Activated T-helper 17 cell treated with anti-CD3 and anti-CD28 coated beads, Interleukin-2, amount 50 U/mL, for 72 hours (primary cell): ENCODE measurements at regions not wholly inside any gene's neighbourhood (a gene's known extent, or its start where the extent isn't known, plus 50 kb on each side); places are given as distances from the start of the nearest gene placed in this dataset.

ENCODE experiments used
- ATAC-seq: fragments of 150-1000 bp; cut with Tn5 transposase; replicated peaks from 2 replicates; pipeline ENCODE4 v1.10.0; 2021; ENCODE audit warnings: mild to moderate bottlenecking, moderate library complexity
- H3K27ac Mint-ChIP-seq: one replicate; pipeline ENCODE4 v1.8.0; 2022; ENCODE audit warnings: mixed read lengths
- H3K27me3 Mint-ChIP-seq: one replicate; pipeline ENCODE4 v1.8.0; 2022; ENCODE audit warnings: mixed read lengths
- H3K36me3 Mint-ChIP-seq: one replicate; pipeline ENCODE4 v1.8.0; 2022; ENCODE audit warnings: low read depth, mild to moderate bottlenecking, mixed read lengths
- H3K4me1 Mint-ChIP-seq: one replicate; pipeline ENCODE4 v1.8.0; 2022; ENCODE audit warnings: mixed read lengths
- H3K4me3 Mint-ChIP-seq: one replicate; pipeline ENCODE4 v1.8.0; 2022; ENCODE audit warnings: mild to moderate bottlenecking, mixed read lengths
- H3K9me3 Mint-ChIP-seq: one replicate; pipeline ENCODE4 v1.8.0; 2022; ENCODE audit warnings: mixed read lengths

GRCh38 chr3:30231277-30232141, 374.9 kb upstream of the TGFBR2 start:
- no peaks in the 10 kb centered on the region for H3K36me3 Mint-ChIP-seq
- ATAC-seq = no peak
- H3K4me3 Mint-ChIP-seq = no peak overlapping the region
- peaks cover 6% of the 10 kb centered on the region for H3K4me1 Mint-ChIP-seq
- no peak overlapping the region for H3K27ac Mint-ChIP-seq
- no peaks in the 10 kb centered on the region for H3K27me3 Mint-ChIP-seq
- H3K9me3 Mint-ChIP-seq = no peaks in the 10 kb centered on the region

GRCh38 chr3:30232142-30232541, 374.3 kb upstream of the TGFBR2 start:
- Mint-ChIP-seq H3K4me3 (no peak overlapping the region), H3K9me3 (no peaks in the 10 kb centered on the region), H3K27me3 (no peaks in the 10 kb centered on the region), H3K36me3 (no peaks in the 10 kb centered on the region), H3K27ac (no peak overlapping the region), H3K4me1 (peaks cover 6% of the 10 kb centered on the region)
- ATAC-seq = no peak

- H3K4me3 Mint-ChIP-seq = no peak overlapping the region
- no peaks in the 10 kb centered on the region for H3K27me3 Mint-ChIP-seq
- no peaks in the 10 kb centered on the region for H3K4me1 Mint-ChIP-seq
- no peaks in the 10 kb centered on the region for H3K36me3 Mint-ChIP-seq
- peaks cover 5% of the 10 kb centered on the region for H3K9me3 Mint-ChIP-seq
- ATAC-seq = no peak
- H3K27ac Mint-ChIP-seq = no peak overlapping the region
Measured at GRCh38 chr3:30233913-30234646, 372.3 kb upstream of the TGFBR2 start.

- Mint-ChIP-seq H3K27ac (no peak overlapping the region), H3K4me1 (no peaks in the 10 kb centered on the region), H3K4me3 (no peak overlapping the region), H3K9me3 (peaks cover 5% of the 10 kb centered on the region), H3K27me3 (peaks cover 2% of the 10 kb centered on the region), H3K36me3 (no peaks in the 10 kb centered on the region)
- no peak for ATAC-seq
Measured at GRCh38 chr3:30236011-30236410, 370.4 kb upstream of the TGFBR2 start.

GRCh38 chr3:30241721-30242120, 364.7 kb upstream of the TGFBR2 start:
- no peak for ATAC-seq
- H3K36me3 Mint-ChIP-seq = no peaks in the 10 kb centered on the region

GRCh38 chr3:30245858-30246622, 360.4 kb upstream of the TGFBR2 start:
- Mint-ChIP-seq H3K36me3 (no peaks in the 10 kb centered on the region), H3K27ac (no peak overlapping the region), H3K27me3 (peaks cover 4% of the 10 kb centered on the region), H3K9me3 (no peaks in the 10 kb centered on the region), H3K4me1 (no peaks in the 10 kb centered on the region), H3K4me3 (no peak overlapping the region)
- ATAC-seq = no peak

More at GRCh38 chr3:30241721-30242120, 364.7 kb upstream of the TGFBR2 start:
- Mint-ChIP-seq H3K27me3 (peaks cover 6% of the 10 kb centered on the region), H3K9me3 (peaks cover 5% of the 10 kb centered on the region), H3K4me1 (no peaks in the 10 kb centered on the region), H3K27ac (no peak overlapping the region), H3K4me3 (no peak overlapping the region)

GRCh38 chr3:30248423-30248822, 358.0 kb upstream of the TGFBR2 start:
- H3K9me3 Mint-ChIP-seq = no peaks in the 10 kb centered on the region
- H3K4me1 Mint-ChIP-seq = no peaks in the 10 kb centered on the region
- no peak overlapping the region for H3K27ac Mint-ChIP-seq
- no peak overlapping the region for H3K4me3 Mint-ChIP-seq
- no peaks in the 10 kb centered on the region for H3K27me3 Mint-ChIP-seq
- H3K36me3 Mint-ChIP-seq = no peaks in the 10 kb centered on the region
- peak; percentile 75 for ATAC-seq

- Mint-ChIP-seq H3K4me1 (no peaks in the 10 kb centered on the region), H3K27me3 (no peaks in the 10 kb centered on the region), H3K9me3 (no peaks in the 10 kb centered on the region), H3K27ac (no peak overlapping the region), H3K36me3 (no peaks in the 10 kb centered on the region), H3K4me3 (no peak overlapping the region)
- ATAC-seq = no peak
Measured at GRCh38 chr3:30252474-30252873, 353.9 kb upstream of the TGFBR2 start.

GRCh38 chr3:30253832-30254231, 352.6 kb upstream of the TGFBR2 start:
- no peaks in the 10 kb centered on the region for H3K27me3 Mint-ChIP-seq
- H3K9me3 Mint-ChIP-seq = no peaks in the 10 kb centered on the region
- no peaks in the 10 kb centered on the region for H3K36me3 Mint-ChIP-seq
- H3K27ac Mint-ChIP-seq = no peak overlapping the region
- ATAC-seq = no peak
- no peaks in the 10 kb centered on the region for H3K4me1 Mint-ChIP-seq
- H3K4me3 Mint-ChIP-seq = no peak overlapping the region

GRCh38 chr3:30256474-30256873, 349.9 kb upstream of the TGFBR2 start:
- H3K36me3 Mint-ChIP-seq = no peaks in the 10 kb centered on the region
- no peak for ATAC-seq
- H3K27me3 Mint-ChIP-seq = no peaks in the 10 kb centered on the region
- no peaks in the 10 kb centered on the region for H3K4me1 Mint-ChIP-seq
- H3K9me3 Mint-ChIP-seq = no peaks in the 10 kb centered on the region
- no peak overlapping the region for H3K27ac Mint-ChIP-seq
- no peak overlapping the region for H3K4me3 Mint-ChIP-seq

- H3K4me3 Mint-ChIP-seq = no peak overlapping the region
- no peaks in the 10 kb centered on the region for H3K4me1 Mint-ChIP-seq
- H3K9me3 Mint-ChIP-seq = no peaks in the 10 kb centered on the region
- H3K36me3 Mint-ChIP-seq = no peaks in the 10 kb centered on the region
- H3K27me3 Mint-ChIP-seq = no peaks in the 10 kb centered on the region
- no peak overlapping the region for H3K27ac Mint-ChIP-seq
- no peak for ATAC-seq
Measured at GRCh38 chr3:30258426-30259392, 347.7 kb upstream of the TGFBR2 start.

GRCh38 chr3:30259730-30260129, 346.7 kb upstream of the TGFBR2 start:
- Mint-ChIP-seq H3K4me1 (no peaks in the 10 kb centered on the region), H3K36me3 (no peaks in the 10 kb centered on the region), H3K27ac (no peak overlapping the region), H3K4me3 (no peak overlapping the region), H3K27me3 (no peaks in the 10 kb centered on the region), H3K9me3 (no peaks in the 10 kb centered on the region)
- ATAC-seq = no peak

GRCh38 chr3:30260762-30261161, 345.6 kb upstream of the TGFBR2 start:
- Mint-ChIP-seq H3K4me1 (no peaks in the 10 kb centered on the region), H3K9me3 (no peaks in the 10 kb centered on the region), H3K27me3 (no peaks in the 10 kb centered on the region), H3K27ac (no peak overlapping the region), H3K4me3 (no peak overlapping the region), H3K36me3 (no peaks in the 10 kb centered on the region)
- no peak for ATAC-seq
